K562 (cell line): ENCODE measurements at regions not wholly inside any gene's neighbourhood (a gene's known extent, or its start where the extent isn't known, plus 50 kb on each side); places are given as distances from the start of the nearest gene placed in this dataset.

ENCODE experiments used
- ATAC-seq: fragments of 200-7000 bp; cut with Tn5 transposase; 3 replicates; pipeline ENCODE4 v1.9.1; 2020; ENCODE audit warnings: moderate library complexity
- BruUV-seq: library from RNA; stranded (reverse); fragments of 400-500 nt; replicated peaks from 2 replicates; lab custom pipeline; 2021; lab: Mats Ljungman, UMichigan
- CTCF ChIA-PET: fragments of 300-600 bp; formaldehyde crosslinking; extraction: SDS; loops from one replicate; lab custom pipeline; 2021; ENCODE audit warnings: low intra/inter-chr PET ratio; lab: Yijun Ruan, JAX
- POLR2A ChIA-PET: fragments of 300-600, 350-650 bp; sonication (Branson Sonifier 250); formaldehyde crosslinking; extraction: SDS; loops from one replicate; lab custom pipeline; 2021; ENCODE audit warnings: antibody characterized with exemption, inconsistent platforms; lab: Yijun Ruan, JAX
- DNase-seq, 4 experiments: peaks; one replicate each; pipeline versions ENCODE4 v3.0.0 to v3.0.0-alpha.2; 2011 to 2018; ENCODE audit warnings: low spot score in 3 of 4, mixed read lengths in 3 of 4; ENCODE audit errors: extremely low read depth in 1 of 4
- FAIRE-seq: peaks from 2 replicates; lab custom pipeline; 2011; peaks lifted over from hg19 to GRCh38; lab: Jason Lieb, UNC
- H2AFZ ChIP-seq: 2 replicates; pipeline ENCODE4 v1.6.0; 2011; ENCODE audit warnings: low read depth, low read length, control low read depth, inconsistent platforms
- H3K27ac ChIP-seq: fragments of 200-600 bp; 3 replicates; pipeline ENCODE4 v1.8.0; 2011; ENCODE audit warnings: low read depth, mild to moderate bottlenecking, control low read depth, inconsistent platforms, low read length, moderate library complexity, mixed read lengths; ENCODE audit errors: extremely low read depth
- H3K27me3 ChIP-seq, 2 experiments: fragments of 300-600 bp in 1 of 2; 2 replicates in 1 of 2; 3 replicates in 1 of 2; pipeline versions ENCODE4 v1.6.0 to v1.8.0; 2011; ENCODE audit warnings: inconsistent platforms in 2 of 2, low read length in 2 of 2, mild to moderate bottlenecking in 1 of 2, mixed read lengths in 1 of 2, moderate library complexity in 1 of 2; ENCODE audit not compliant: control insufficient read depth in 2 of 2, insufficient read depth in 2 of 2
- H3K36me3 ChIP-seq: fragments of 300-600 bp; 3 replicates; pipeline ENCODE4 v1.8.0; 2011; ENCODE audit warnings: mild to moderate bottlenecking, low read length, inconsistent platforms; ENCODE audit not compliant: control insufficient read depth, insufficient read depth
- H3K4me1 ChIP-seq, 2 experiments: fragments of 200-600 bp in 1 of 2; replicated peaks in 1 of 2; 2 replicates in 1 of 2; 3 replicates in 1 of 2; pipeline versions ENCODE4 v1.5.1 to v1.8.0; 2011; ENCODE audit warnings: inconsistent platforms in 2 of 2, low read length in 2 of 2, mild to moderate bottlenecking in 1 of 2, mixed read lengths in 1 of 2, moderate library complexity in 1 of 2; ENCODE audit not compliant: control insufficient read depth in 2 of 2, insufficient read depth in 2 of 2
- H3K4me2 ChIP-seq: 2 replicates; pipeline ENCODE4 v1.6.1; 2011; ENCODE audit warnings: low read length, control low read depth, inconsistent platforms, mixed read lengths; ENCODE audit not compliant: insufficient read depth
- H3K4me3 ChIP-seq: fragments of 200-600 bp; sonication (generic), shearing (Covaris generic); 2 replicates; pipeline ENCODE4 v1.5.1; 2016; ENCODE audit warnings: control low read depth, inconsistent platforms
- H3K79me2 ChIP-seq: fragments of 200-600 bp; 3 replicates; pipeline ENCODE4 v1.8.0; 2011; ENCODE audit warnings: low read length, inconsistent platforms; ENCODE audit not compliant: control insufficient read depth, insufficient read depth
- H3K9ac ChIP-seq, 2 experiments: 2 replicates each; pipeline versions ENCODE4 v1.6.0 to v1.6.1; 2011; ENCODE audit warnings: low read depth in 2 of 2, low read length in 2 of 2, control low read depth in 1 of 2, inconsistent platforms in 1 of 2, mild to moderate bottlenecking in 1 of 2, mixed read lengths in 1 of 2; ENCODE audit not compliant: insufficient read depth in 1 of 2
- H3K9me1 ChIP-seq: one replicate; pipeline ENCODE4 v1.6.0; 2011; ENCODE audit warnings: inconsistent platforms, mild to moderate bottlenecking, low read length, moderate library complexity; ENCODE audit not compliant: control insufficient read depth, insufficient read depth
- H3K9me3 ChIP-seq: replicated peaks from 2 replicates; pipeline ENCODE4 v1.5.1; 2011; ENCODE audit warnings: low read depth, low read length, inconsistent platforms; ENCODE audit not compliant: control insufficient read depth, insufficient read depth
- H4K20me1 ChIP-seq: replicated peaks from 2 replicates; pipeline ENCODE4 v1.6.1; 2011; ENCODE audit warnings: low read length, inconsistent platforms, mixed read lengths; ENCODE audit not compliant: control insufficient read depth, insufficient read depth
- ADNP ChIP-seq: fragments of 200-800 bp; sonication (Bioruptor generic); IDR thresholded peaks from 2 replicates; pipeline ENCODE4 v1.6.1; 2016; ENCODE audit warnings: missing genetic modification characterization, missing compliant biosample characterization
- CBX2 ChIP-seq: fragments of 200-600 bp; sonication (generic); IDR thresholded peaks from one replicate; pipeline ENCODE4 v1.6.1; 2012; ENCODE audit warnings: mild to moderate bottlenecking, low read length, inconsistent platforms; ENCODE audit not compliant: insufficient read depth, poor library complexity, severe bottlenecking
- CHD1 ChIP-seq: fragments of 200-600 bp; sonication (generic); IDR thresholded peaks from one replicate; pipeline ENCODE4 v1.6.1; 2012; ENCODE audit warnings: mild to moderate bottlenecking, moderate library complexity, low read length, inconsistent platforms
- CTBP1 ChIP-seq: fragments of 450-650 bp; IDR thresholded peaks from 2 replicates; pipeline ENCODE4 v1.6.1; 2016; ENCODE audit warnings: borderline replicate concordance
- DACH1 ChIP-seq: fragments of 450-650 bp; IDR thresholded peaks from 2 replicates; pipeline ENCODE4 v1.6.1; 2018; ENCODE audit not compliant: partially characterized antibody
- DPF2 ChIP-seq: fragments of 450-650 bp; IDR thresholded peaks from 2 replicates; pipeline ENCODE4 v1.6.1; 2016
- ETV6 ChIP-seq, 3 experiments: fragments of 150-350 bp in 1 of 3; sonication (generic) in 1 of 3; formaldehyde crosslinking in 1 of 3; IDR thresholded peaks; 2 replicates each; pipeline versions ENCODE4 v1.6.1 to v1.8.0; 2014 to 2022; ENCODE audit warnings: borderline replicate concordance in 2 of 3, low read depth in 2 of 3, antibody characterized with exemption in 1 of 3, low read length in 1 of 3, mild to moderate bottlenecking in 1 of 3, missing genetic modification reagents in 1 of 3
- FOSL1 ChIP-seq: fragments of 200-800 bp; sonication (Bioruptor generic); conservative IDR thresholded peaks from 2 replicates; pipeline ENCODE4 v1.6.1; 2016; ENCODE audit warnings: missing genetic modification characterization, missing compliant biosample characterization
- JUN ChIP-seq, 2 experiments: sonication (generic) in 1 of 2; formaldehyde crosslinking in 1 of 2; IDR thresholded peaks; 2 replicates each; pipeline versions ENCODE4 v1.6.1 to v1.8.0; 2012 to 2022; ENCODE audit warnings: borderline replicate concordance in 2 of 2, mild to moderate bottlenecking in 2 of 2, improper control_type of control experiment in 1 of 2, low read depth in 1 of 2, low read length in 1 of 2, missing genetic modification reagents in 1 of 2
- KLF1 ChIP-seq: fragments of 450-650 bp; IDR thresholded peaks from 2 replicates; pipeline ENCODE4 v1.6.1; 2016; ENCODE audit warnings: missing genetic modification characterization, missing compliant biosample characterization
- LARP7 ChIP-seq: fragments of 450-650 bp; IDR thresholded peaks from 2 replicates; pipeline ENCODE4 v1.6.1; 2016
- MCM7 ChIP-seq, 2 experiments: fragments of 450-650 bp; IDR thresholded peaks; 2 replicates each; pipeline ENCODE4 v1.6.1; 2016 to 2018
- OTX1 ChIP-seq: fragments of 450-650 bp; formaldehyde crosslinking; IDR thresholded peaks from 2 replicates; pipeline ENCODE4 v1.4.0; 2022; ENCODE audit warnings: mild to moderate bottlenecking
- PCBP1 ChIP-seq: fragments of 200-400 bp; formaldehyde crosslinking; IDR thresholded peaks from 2 replicates; pipeline ENCODE4 v1.6.1; 2018; ENCODE audit warnings: mild to moderate bottlenecking, low read depth, low read length; ENCODE audit not compliant: poor library complexity, severe bottlenecking
- PTTG1 ChIP-seq: fragments of 450-650 bp; IDR thresholded peaks from 2 replicates; pipeline ENCODE4 v1.6.1; 2016; ENCODE audit warnings: low read depth, mild to moderate bottlenecking, missing genetic modification characterization, missing compliant biosample characterization
- STAT5A ChIP-seq: IDR thresholded peaks from 2 replicates; pipeline ENCODE4 v1.6.1; 2012; ENCODE audit warnings: low read length, inconsistent platforms, borderline replicate concordance
- TBL1XR1 ChIP-seq, 2 experiments: IDR thresholded peaks; 2 replicates each; pipeline ENCODE4 v1.6.1; 2012; ENCODE audit warnings: improper control_type of control experiment in 2 of 2, low read length in 2 of 2, mild to moderate bottlenecking in 1 of 2
- ZBTB1 ChIP-seq: sonication (generic); formaldehyde crosslinking; IDR thresholded peaks from 2 replicates; pipeline ENCODE4 v1.8.1; 2023; ENCODE audit warnings: missing genetic modification reagents, low read depth, mild to moderate bottlenecking, borderline replicate concordance
- ZNF175 ChIP-seq: fragments of 200-800 bp; sonication (Bioruptor generic); IDR thresholded peaks from 2 replicates; pipeline ENCODE4 v1.6.1; 2016; ENCODE audit warnings: low read depth, mild to moderate bottlenecking, missing genetic modification characterization, missing compliant biosample characterization
- ZNF217 ChIP-seq: sonication (generic); formaldehyde crosslinking; IDR thresholded peaks from 2 replicates; pipeline ENCODE4 v1.8.0; 2022; ENCODE audit warnings: mild to moderate bottlenecking, missing genetic modification reagents
- ZNF253 ChIP-seq: fragments of 250-450 bp; sonication (Bioruptor Pico); conservative IDR thresholded peaks from 2 replicates; pipeline ENCODE4 v1.6.1; 2021; ENCODE audit warnings: mild to moderate bottlenecking
- WGBS: fragments of 100-300 bp; shearing (Covaris generic); methylation state at CpG from one replicate; pipeline ENCODE4 v1.1.6; 2016; ENCODE audit warnings: low coverage, mixed read lengths; ENCODE audit not compliant: insufficient coverage; ENCODE audit errors: missing lambda C conversion rate; 5-methylcytosine and 5-hydroxymethylcytosine counted together
- in situ Hi-C: fragments of 300-500 bp; cut with MboI; formaldehyde crosslinking; loops from 4 replicates; pipeline ENCODE4 v1.15.0; 2018; ENCODE audit warnings: inconsistent platforms, mixed read lengths
- intact Hi-C: fragments of 100-400 bp; cut with micrococcal nuclease; formaldehyde crosslinking; loops from 2 replicates; pipeline ENCODE4 v1.14.2; 2022
- TF ChIP-seq, protein P1 (sequence below): fragments of 250-450 bp; sonication (Bioruptor Pico); IDR thresholded peaks from 2 replicates; pipeline ENCODE4 v1.5.0; 2020; ENCODE audit warnings: mild to moderate bottlenecking, borderline replicate concordance

DNA sequence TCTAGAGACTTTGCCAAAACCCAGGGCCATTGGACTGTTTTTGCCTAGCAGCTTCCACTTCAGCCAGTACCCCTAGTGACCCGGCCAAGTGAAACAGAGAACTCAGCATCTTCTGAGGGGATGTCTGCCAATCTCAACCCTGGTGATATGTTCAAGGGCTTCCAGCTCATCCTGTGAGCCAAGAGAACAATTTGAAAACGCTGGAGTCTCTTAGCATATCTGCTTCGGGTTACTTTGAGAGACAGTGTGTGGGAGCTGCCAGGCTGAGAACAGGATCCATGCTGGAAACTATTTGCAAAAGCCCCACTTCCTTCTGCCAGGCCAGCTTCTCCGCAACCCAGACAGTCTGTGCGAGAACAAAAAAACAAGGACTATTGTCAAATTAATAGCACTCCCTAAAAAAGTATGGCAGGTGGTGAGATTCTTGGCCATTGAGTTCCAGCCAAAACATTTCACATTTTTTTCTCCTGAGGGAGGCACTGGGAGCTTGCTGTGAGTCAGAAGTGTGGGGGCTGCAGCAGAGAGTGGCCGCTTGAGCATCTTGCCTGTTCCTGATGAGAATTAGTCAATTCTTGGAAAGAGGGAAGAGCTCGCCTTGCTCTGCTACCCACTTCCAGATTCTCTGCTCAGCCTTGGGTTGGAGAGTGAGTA is 395.6 kb upstream of the TRIB2 start:
- Histone ChIP-seq H3K9ac (no peak overlapping the region), H4K20me1 (no peaks in the 10 kb centered on the region), H3K4me3 (no peak overlapping the region), H3K36me3 (no peaks in the 10 kb centered on the region; the same call in 2 of the 3 replicates), H3K4me1 (peaks cover 5 to 22% of the 10 kb centered on the region in 2 experiments; a peak in 4 of 5 replicates), H3K4me2 (no peak overlapping the region), H3K9me3 (no peaks in the 10 kb centered on the region), H3K27me3 (no peaks in the 10 kb centered on the region), H3K27ac (no peak overlapping the region), H2AFZ (no peak overlapping the region), H3K9me1 (no peaks in the 10 kb centered on the region), H3K79me2 (no peaks in the 10 kb centered on the region)
- ChIA-PET POLR2A (interaction anchor here (1.0 kb wide), 1 partner anchor 9 kb away, joined by 3 read pairs; no protein-coding TSS in a partner anchor), CTCF (no interaction called here)
- peak in 3 of 4 experiments; percentile 17 to 65 (median 35) for DNase-seq
- WGBS: 35% methylated on average over 6 of the region's 7 CpGs
- intact Hi-C loops (no loop called here), in situ Hi-C loops (no loop called here)
- no TSS peak for BruUV-seq
- peak; percentile 59 for FAIRE-seq
- ATAC-seq: peak; percentile 47
- TF ChIP-seq CTBP1: peak; percentile 28; the same call in 1 of the 2 replicates
- TF ChIP-seq ZNF253 (CRISPR knock-in tag): no peak
- no peak for TF ChIP-seq CHD1
- TF ChIP-seq LARP7: no peak
- no peak for TF ChIP-seq ZNF175 (CRISPR knock-in tag)
- TF ChIP-seq ZBTB1 (CRISPR knock-in tag): no peak
- 0 out of 2 replicates have a peak, but pooled peaks have one; percentile 16 for TF ChIP-seq JUN (IDR thresholded peaks at IDR 0.05; ENCODE audit: borderline replicate concordance, low read depth, low read length)
- no peak for TF ChIP-seq JUN (CRISPR knock-in tag; IDR thresholded peaks at IDR 0.05; ENCODE audit: borderline replicate concordance)
- no peak for TF ChIP-seq ADNP (tag)
- no peak for TF ChIP-seq ZNF217
- TF ChIP-seq DPF2: 0 out of 2 replicates have a peak, but pooled peaks have one; percentile 12
- no peak for TF ChIP-seq MCM7 (IDR thresholded peaks at IDR 0.05)
- no peak for TF ChIP-seq PTTG1
- no peak for TF ChIP-seq DACH1
- TF ChIP-seq ETV6 (IDR thresholded peaks at IDR 0.05; ENCODE audit: borderline replicate concordance in 1 of 2, low read depth in 2 of 2, low read length in 1 of 2): no peak
- TF ChIP-seq ETV6 (CRISPR knock-in tag; IDR thresholded peaks at IDR 0.05; ENCODE audit: borderline replicate concordance): no peak
- no peak for TF ChIP-seq PCBP1
- no peak for TF ChIP-seq OTX1
- TF ChIP-seq KLF1 (tag): no peak
- TF ChIP-seq CBX2: no peak
- TF ChIP-seq TBL1XR1 (IDR thresholded peaks at IDR 0.05; ENCODE audit: low read length in 2 of 2): no peak
- peak; percentile 64 for TF ChIP-seq FOSL1 (tag)
- no peak for TF ChIP-seq STAT5A
- TF ChIP-seq, protein P1, sequence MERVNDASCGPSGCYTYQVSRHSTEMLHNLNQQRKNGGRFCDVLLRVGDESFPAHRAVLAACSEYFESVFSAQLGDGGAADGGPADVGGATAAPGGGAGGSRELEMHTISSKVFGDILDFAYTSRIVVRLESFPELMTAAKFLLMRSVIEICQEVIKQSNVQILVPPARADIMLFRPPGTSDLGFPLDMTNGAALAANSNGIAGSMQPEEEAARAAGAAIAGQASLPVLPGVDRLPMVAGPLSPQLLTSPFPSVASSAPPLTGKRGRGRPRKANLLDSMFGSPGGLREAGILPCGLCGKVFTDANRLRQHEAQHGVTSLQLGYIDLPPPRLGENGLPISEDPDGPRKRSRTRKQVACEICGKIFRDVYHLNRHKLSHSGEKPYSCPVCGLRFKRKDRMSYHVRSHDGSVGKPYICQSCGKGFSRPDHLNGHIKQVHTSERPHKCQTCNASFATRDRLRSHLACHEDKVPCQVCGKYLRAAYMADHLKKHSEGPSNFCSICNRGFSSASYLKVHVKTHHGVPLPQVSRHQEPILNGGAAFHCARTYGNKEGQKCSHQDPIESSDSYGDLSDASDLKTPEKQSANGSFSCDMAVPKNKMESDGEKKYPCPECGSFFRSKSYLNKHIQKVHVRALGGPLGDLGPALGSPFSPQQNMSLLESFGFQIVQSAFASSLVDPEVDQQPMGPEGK (CRISPR knock-in tag): no peak
